H9 (cell line): ENCODE measurements at regions not wholly inside any gene's neighbourhood (a gene's known extent, or its start where the extent isn't known, plus 50 kb on each side); places are given as distances from the start of the nearest gene placed in this dataset.

Experiments used
- DNase-seq: peaks from one replicate; pipeline ENCODE4 v3.0.0-alpha.2; 2017
- H2AFZ ChIP-seq: one replicate; pipeline ENCODE4 v1.6.1; 2013; ENCODE audit warnings: mild to moderate bottlenecking, low read length, control low read depth, moderate library complexity
- H2AK5ac ChIP-seq: 2 replicates; pipeline ENCODE4 v1.6.1; 2013; ENCODE audit warnings: low read length, control low read depth, mixed read lengths; ENCODE audit not compliant: insufficient read length
- H2BK120ac ChIP-seq: one replicate; pipeline ENCODE4 v1.6.1; 2013; ENCODE audit warnings: low read depth, mild to moderate bottlenecking, low read length, control low read depth, inconsistent platforms; ENCODE audit not compliant: poor library complexity, severe bottlenecking
- H2BK12ac ChIP-seq: 2 replicates; pipeline ENCODE4 v1.6.1; 2013; ENCODE audit warnings: low read length, control low read depth, mixed read lengths, low read depth; ENCODE audit not compliant: insufficient read length
- H2BK15ac ChIP-seq: 2 replicates; pipeline ENCODE4 v1.6.1; 2013; ENCODE audit warnings: low read depth, low read length, control low read depth
- H2BK20ac ChIP-seq: one replicate; pipeline ENCODE4 v1.6.1; 2013; ENCODE audit warnings: low read depth, mild to moderate bottlenecking, low read length, control low read depth, inconsistent platforms; ENCODE audit not compliant: poor library complexity, severe bottlenecking
- H2BK5ac ChIP-seq: 2 replicates; pipeline ENCODE4 v1.6.1; 2013; ENCODE audit warnings: low read length, control low read depth, mixed read lengths; ENCODE audit not compliant: insufficient read length
- H3K14ac ChIP-seq: 2 replicates; pipeline ENCODE4 v1.6.1; 2013; ENCODE audit warnings: low read length, control low read depth; ENCODE audit not compliant: insufficient read depth
- H3K18ac ChIP-seq: 2 replicates; pipeline ENCODE4 v1.6.1; 2013; ENCODE audit warnings: low read depth, mild to moderate bottlenecking, mixed read lengths, low read length, control low read depth; ENCODE audit not compliant: insufficient read length
- H3K23ac ChIP-seq: 2 replicates; pipeline ENCODE4 v1.6.1; 2013; ENCODE audit warnings: low read length, control low read depth, mixed read lengths, low read depth; ENCODE audit not compliant: insufficient read length
- H3K23me2 ChIP-seq: 2 replicates; pipeline ENCODE4 v1.6.1; 2013; ENCODE audit warnings: low read depth, mild to moderate bottlenecking, mixed read lengths, low read length, control low read depth; ENCODE audit not compliant: insufficient read length, poor library complexity, severe bottlenecking
- H3K27ac ChIP-seq: 2 replicates; pipeline ENCODE4 v1.5.1; 2013; ENCODE audit warnings: low read length, control low read depth, mixed read lengths, low read depth; ENCODE audit not compliant: insufficient read length
- H3K27me3 ChIP-seq: 2 replicates; pipeline ENCODE4 v1.6.1; 2013; ENCODE audit warnings: low read length, control low read depth, inconsistent platforms; ENCODE audit not compliant: insufficient read depth
- H3K4ac ChIP-seq: 2 replicates; pipeline ENCODE4 v1.6.1; 2013; ENCODE audit warnings: low read depth, mild to moderate bottlenecking, control low read depth, inconsistent platforms, low read length, moderate library complexity
- H3K4me1 ChIP-seq: 2 replicates; pipeline ENCODE4 v1.6.1; 2013; ENCODE audit warnings: low read length, control low read depth, inconsistent platforms; ENCODE audit not compliant: insufficient read depth
- H3K4me2 ChIP-seq: 2 replicates; pipeline ENCODE4 v1.6.1; 2013; ENCODE audit warnings: low read length, control low read depth, mixed read lengths; ENCODE audit not compliant: insufficient read length, insufficient read depth
- H3K56ac ChIP-seq: 2 replicates; pipeline ENCODE4 v1.6.1; 2013; ENCODE audit warnings: low read depth, mild to moderate bottlenecking, mixed read lengths, low read length, control low read depth; ENCODE audit not compliant: insufficient read length
- H3K79me1 ChIP-seq: 2 replicates; pipeline ENCODE4 v1.6.1; 2013; ENCODE audit warnings: low read depth, mild to moderate bottlenecking, moderate library complexity, low read length, control low read depth, inconsistent platforms; ENCODE audit not compliant: insufficient read depth, poor library complexity, severe bottlenecking
- H3K79me2 ChIP-seq: 2 replicates; pipeline ENCODE4 v1.6.1; 2013; ENCODE audit warnings: low read length, control low read depth, inconsistent platforms; ENCODE audit not compliant: insufficient read depth
- H3K9ac ChIP-seq: 2 replicates; pipeline ENCODE4 v1.6.1; 2013; ENCODE audit warnings: low read length, control low read depth, mixed read lengths; ENCODE audit not compliant: insufficient read length; ENCODE audit errors: extremely low read depth
- H3K9me3 ChIP-seq: one replicate; pipeline ENCODE4 v1.6.1; 2013; ENCODE audit warnings: low read depth, low read length, inconsistent platforms; ENCODE audit not compliant: control insufficient read depth
- H3T11ph ChIP-seq: one replicate; pipeline ENCODE4 v1.6.1; 2013; ENCODE audit warnings: mild to moderate bottlenecking, low read length, control low read depth, inconsistent platforms
- H4K20me1 ChIP-seq: one replicate; pipeline ENCODE4 v1.6.1; 2013; ENCODE audit not compliant: control insufficient read depth, insufficient read length, insufficient read depth
- H4K5ac ChIP-seq: 2 replicates; pipeline ENCODE4 v1.6.1; 2013; ENCODE audit warnings: low read depth, mild to moderate bottlenecking, mixed read lengths, low read length, control low read depth; ENCODE audit not compliant: insufficient read length
- H4K8ac ChIP-seq: replicated peaks from 2 replicates; pipeline ENCODE4 v1.6.1; 2013; ENCODE audit warnings: low read length, control low read depth, mixed read lengths, low read depth; ENCODE audit not compliant: insufficient read length
- H4K91ac ChIP-seq: 2 replicates; pipeline ENCODE4 v1.6.1; 2013; ENCODE audit warnings: low read depth, mild to moderate bottlenecking, moderate library complexity, mixed read lengths, low read length, control low read depth; ENCODE audit not compliant: insufficient read length
- H3K27ac Mint-ChIP-seq, 3 experiments: 2 replicates in 2 of 3; 3 replicates in 1 of 3; pipeline ENCODE4 v1.8.0; 2020 to 2021; ENCODE audit warnings: mixed read lengths in 3 of 3, mild to moderate bottlenecking in 1 of 3, moderate library complexity in 1 of 3
- H3K27me3 Mint-ChIP-seq: 2 replicates; pipeline ENCODE4 v1.8.0; 2021; ENCODE audit warnings: low read depth, mild to moderate bottlenecking, moderate library complexity, mixed read lengths
- H3K36me3 Mint-ChIP-seq, 3 experiments: 2 replicates in 2 of 3; 3 replicates in 1 of 3; pipeline ENCODE4 v1.8.0; 2020 to 2021; ENCODE audit warnings: low read depth in 3 of 3, mixed read lengths in 3 of 3; ENCODE audit not compliant: insufficient read depth in 1 of 3
- H3K4me1 Mint-ChIP-seq, 2 experiments: 2 replicates each; pipeline ENCODE4 v1.8.0; 2020; ENCODE audit warnings: mixed read lengths in 2 of 2
- H3K4me3 Mint-ChIP-seq, 2 experiments: 2 replicates in 1 of 2; 3 replicates in 1 of 2; pipeline ENCODE4 v1.8.0; 2020 to 2021; ENCODE audit warnings: mild to moderate bottlenecking in 2 of 2, mixed read lengths in 2 of 2, moderate library complexity in 1 of 2
- H3K9me3 Mint-ChIP-seq, 2 experiments: 2 replicates in 1 of 2; 3 replicates in 1 of 2; pipeline ENCODE4 v1.8.0; 2020; ENCODE audit warnings: mild to moderate bottlenecking in 2 of 2, mixed read lengths in 2 of 2, moderate library complexity in 1 of 2
- CTCF ChIP-seq: fragments of 200-600 bp; sonication (generic); conservative IDR thresholded peaks from 3 replicates; pipeline ENCODE4 v1.8.0; 2021; ENCODE audit warnings: antibody characterized with exemption, mild to moderate bottlenecking
- WGBS: extraction: QIAGEN DNeasy Blood & Tissue Kit; methylation state at CpG from one replicate; pipeline ENCODE4 v1.1.7; 2013; ENCODE audit warnings: missing lambda C conversion rate, low lambda C conversion rate, mixed read lengths; ENCODE audit not compliant: insufficient read length; ENCODE audit errors: extremely low coverage; 5-methylcytosine and 5-hydroxymethylcytosine counted together

- DNase-seq: no peak
- H4K20me1 ChIP-seq: no peaks in the 10 kb centered on the region
- no peak overlapping the region for H3K4me3 Mint-ChIP-seq
- no peak overlapping the region for H2BK12ac ChIP-seq
- TF ChIP-seq CTCF: no peak
- no peaks in the 10 kb centered on the region for H3K9me3 Mint-ChIP-seq
- no peaks in the 10 kb centered on the region for H3K23me2 ChIP-seq
- no peak overlapping the region for H2BK20ac ChIP-seq
- no peak overlapping the region for H4K91ac ChIP-seq
- H3K9ac ChIP-seq: no peak overlapping the region
- no peak overlapping the region for H4K8ac ChIP-seq
- no peak overlapping the region for H3K4ac ChIP-seq
- no peak overlapping the region for H2AFZ ChIP-seq
- WGBS: no CpG with 5 or more reads among the region's 2 CpGs
- no peaks in the 10 kb centered on the region for H3K79me2 ChIP-seq
- no peak overlapping the region for H2BK120ac ChIP-seq
- H3K27ac Mint-ChIP-seq: no peak overlapping the region
- no peaks in the 10 kb centered on the region for H3K9me3 ChIP-seq
- no peak overlapping the region for H3K14ac ChIP-seq
- no peaks in the 10 kb centered on the region for H3K79me1 ChIP-seq
- no peak overlapping the region for H3K56ac ChIP-seq
- no peaks in the 10 kb centered on the region for H3K4me1 ChIP-seq
- H3K23ac ChIP-seq: no peak overlapping the region
- no peaks in the 10 kb centered on the region for H3K27me3 ChIP-seq
- no peaks in the 10 kb centered on the region for H3K4me1 Mint-ChIP-seq
- no peak overlapping the region for H2BK15ac ChIP-seq
- no peak overlapping the region for H2BK5ac ChIP-seq
- H3T11ph ChIP-seq: no peak overlapping the region
- H3K27ac ChIP-seq: no peak overlapping the region
- H3K18ac ChIP-seq: no peak overlapping the region
- no peaks in the 10 kb centered on the region for H3K36me3 Mint-ChIP-seq
- no peak overlapping the region for H4K5ac ChIP-seq
- no peaks in the 10 kb centered on the region for H3K27me3 Mint-ChIP-seq
- H2AK5ac ChIP-seq: no peak overlapping the region
- H3K4me2 ChIP-seq: no peak overlapping the region
Measured at GRCh38 chr1:80876035-80876434, 924.7 kb upstream of the ADGRL2 start.
